Epithelial cell of esophagus (primary cell): ENCODE measurements at regions not wholly inside any gene's neighbourhood (a gene's known extent, or its start where the extent isn't known, plus 50 kb on each side); places are given as distances from the start of the nearest gene placed in this dataset.

ENCODE experiments used
- DNase-seq: peaks from one replicate; pipeline ENCODE4 v3.0.0; 2010; ENCODE audit warnings: low read depth
- H3K4me3 ChIP-seq: 2 replicates; pipeline ENCODE4 v1.5.1; 2011; ENCODE audit warnings: mild to moderate bottlenecking, low read length, control low read depth
- TF ChIP-seq, protein P1 (sequence below): IDR thresholded peaks from 2 replicates; pipeline ENCODE4 v1.5.1; 2011; ENCODE audit warnings: low read depth, mild to moderate bottlenecking, low read length, control low read depth, inconsistent platforms; ENCODE audit not compliant: insufficient read depth; ENCODE audit errors: missing control alignments

DNA sequence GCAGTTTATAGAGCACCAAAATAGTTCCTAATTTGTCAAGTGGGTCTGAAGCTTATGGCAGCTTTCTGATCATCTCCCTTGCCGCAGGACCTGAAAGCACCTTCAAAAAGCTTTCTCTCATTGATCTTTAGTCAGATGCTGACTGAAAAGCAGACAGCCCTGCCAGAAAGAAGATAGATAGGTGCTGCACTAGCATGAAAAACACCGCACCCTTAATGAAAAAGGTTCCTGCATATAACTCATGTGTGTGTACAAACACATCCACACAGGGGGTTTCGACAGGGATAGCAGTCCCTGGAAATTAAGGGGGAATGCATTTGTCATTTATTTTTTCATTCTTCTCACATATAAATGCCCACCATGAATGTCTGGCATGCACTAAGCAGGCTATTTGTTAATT lies 361.7 kb upstream of the SNX7 start:
- DNase-seq = no peak
- no peak overlapping the region for H3K4me3 ChIP-seq
- TF ChIP-seq, protein P1, sequence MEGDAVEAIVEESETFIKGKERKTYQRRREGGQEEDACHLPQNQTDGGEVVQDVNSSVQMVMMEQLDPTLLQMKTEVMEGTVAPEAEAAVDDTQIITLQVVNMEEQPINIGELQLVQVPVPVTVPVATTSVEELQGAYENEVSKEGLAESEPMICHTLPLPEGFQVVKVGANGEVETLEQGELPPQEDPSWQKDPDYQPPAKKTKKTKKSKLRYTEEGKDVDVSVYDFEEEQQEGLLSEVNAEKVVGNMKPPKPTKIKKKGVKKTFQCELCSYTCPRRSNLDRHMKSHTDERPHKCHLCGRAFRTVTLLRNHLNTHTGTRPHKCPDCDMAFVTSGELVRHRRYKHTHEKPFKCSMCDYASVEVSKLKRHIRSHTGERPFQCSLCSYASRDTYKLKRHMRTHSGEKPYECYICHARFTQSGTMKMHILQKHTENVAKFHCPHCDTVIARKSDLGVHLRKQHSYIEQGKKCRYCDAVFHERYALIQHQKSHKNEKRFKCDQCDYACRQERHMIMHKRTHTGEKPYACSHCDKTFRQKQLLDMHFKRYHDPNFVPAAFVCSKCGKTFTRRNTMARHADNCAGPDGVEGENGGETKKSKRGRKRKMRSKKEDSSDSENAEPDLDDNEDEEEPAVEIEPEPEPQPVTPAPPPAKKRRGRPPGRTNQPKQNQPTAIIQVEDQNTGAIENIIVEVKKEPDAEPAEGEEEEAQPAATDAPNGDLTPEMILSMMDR = no peak

DNA sequence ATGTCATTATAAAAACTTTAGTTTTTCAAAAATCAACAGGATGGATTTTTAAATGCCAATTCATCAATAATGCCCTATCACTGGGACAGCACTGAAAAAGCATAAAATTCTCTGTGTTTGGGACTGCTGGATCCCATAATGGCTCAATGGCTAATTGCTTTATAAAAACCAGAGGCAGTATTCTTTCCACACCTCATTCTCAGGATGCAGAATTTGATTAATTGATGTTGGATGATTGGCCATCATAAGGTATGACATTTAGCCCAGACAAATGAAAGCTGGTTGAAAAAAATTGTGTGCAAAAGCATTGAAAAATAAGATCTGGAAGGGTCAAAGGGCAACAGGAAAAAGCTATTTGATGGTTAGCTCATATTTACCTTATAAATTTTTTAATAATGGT lies 362.2 kb upstream of the SNX7 start:
- TF ChIP-seq, protein P1 = no peak
- DNase-seq = no peak
- no peak overlapping the region for H3K4me3 ChIP-seq

DNA sequence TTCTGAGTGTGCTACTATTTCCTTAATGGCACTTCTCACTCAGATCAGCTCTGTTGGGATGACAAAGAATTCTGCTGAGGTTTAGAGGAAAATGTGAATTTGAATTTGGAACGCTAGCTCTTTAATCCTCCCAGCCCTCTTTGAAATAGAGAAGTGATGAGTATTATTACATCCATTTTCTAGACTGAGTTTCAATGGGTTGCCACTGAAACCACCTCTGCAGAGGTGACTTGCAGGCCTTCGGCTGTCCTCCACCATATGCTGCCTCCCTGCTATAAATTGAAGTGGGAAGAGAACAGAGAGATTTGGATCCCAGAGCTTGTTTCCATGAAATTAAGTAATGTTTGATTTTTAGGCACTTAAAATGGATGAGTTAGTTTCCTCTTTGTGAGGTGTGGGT lies 363.2 kb upstream of the SNX7 start:
- TF ChIP-seq, protein P1 = no peak
- no peak for DNase-seq
- no peak overlapping the region for H3K4me3 ChIP-seq

DNA sequence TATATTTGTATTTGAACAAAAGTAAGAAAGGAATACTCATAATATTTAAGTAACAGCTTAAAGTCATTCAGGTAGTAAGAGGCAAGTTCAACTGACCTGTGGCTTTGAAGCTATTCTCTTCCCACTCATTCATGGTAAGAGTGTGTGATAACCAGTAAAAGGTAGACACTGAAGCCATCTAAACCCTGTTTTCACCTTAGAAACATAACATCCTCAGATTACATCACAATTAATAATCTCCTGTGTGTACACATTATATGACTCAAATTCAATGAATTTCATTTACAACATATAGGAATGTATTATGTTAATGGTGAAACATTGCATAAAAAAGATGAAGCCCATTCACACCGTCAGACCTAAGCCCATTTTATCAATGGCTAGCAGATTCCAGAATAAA lies 364.8 kb upstream of the SNX7 start:
- TF ChIP-seq, protein P1 = no peak
- H3K4me3 ChIP-seq = no peak overlapping the region
- peak; percentile 71 for DNase-seq

DNA sequence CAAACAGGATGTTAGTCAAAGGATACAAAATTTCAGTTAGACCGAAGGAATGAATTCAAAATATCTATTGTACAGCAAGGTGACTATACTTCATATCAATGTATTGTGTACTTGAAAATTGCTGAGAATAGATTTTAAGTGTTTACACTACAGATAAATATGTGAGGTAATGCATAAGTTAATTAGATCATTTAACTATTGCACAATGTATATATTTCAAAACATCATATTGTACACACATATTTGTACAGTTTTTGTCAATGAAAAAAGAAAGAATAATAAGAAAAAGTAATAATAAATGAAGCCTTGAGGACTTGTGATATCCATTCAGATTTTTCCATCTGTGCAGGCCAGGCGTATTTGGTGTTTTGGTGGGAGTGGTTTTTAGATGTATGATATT lies 367.4 kb upstream of the SNX7 start:
- H3K4me3 ChIP-seq = no peak overlapping the region
- peak; percentile 14 for DNase-seq
- TF ChIP-seq, protein P1 = no peak

DNA sequence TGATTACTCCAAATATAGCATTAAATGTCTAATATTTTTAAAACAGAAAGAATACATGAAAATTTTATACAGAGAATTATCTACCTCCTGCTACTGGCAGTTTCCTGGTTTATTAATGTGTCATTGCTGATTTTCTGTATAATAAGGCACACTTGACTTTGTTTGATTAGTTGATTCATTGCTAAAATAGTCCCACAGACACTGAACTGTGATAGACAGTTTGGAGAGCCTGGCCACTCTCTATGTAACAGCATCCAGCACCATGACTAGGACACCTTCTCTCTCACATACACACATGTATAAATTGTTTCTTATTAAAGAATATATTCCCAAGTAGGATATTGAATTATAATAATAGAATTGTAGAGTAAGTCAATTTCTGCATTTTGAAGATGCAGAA lies 368.5 kb upstream of the SNX7 start:
- no peak overlapping the region for H3K4me3 ChIP-seq
- peak; percentile 62 for DNase-seq
- TF ChIP-seq, protein P1 = no peak

DNA sequence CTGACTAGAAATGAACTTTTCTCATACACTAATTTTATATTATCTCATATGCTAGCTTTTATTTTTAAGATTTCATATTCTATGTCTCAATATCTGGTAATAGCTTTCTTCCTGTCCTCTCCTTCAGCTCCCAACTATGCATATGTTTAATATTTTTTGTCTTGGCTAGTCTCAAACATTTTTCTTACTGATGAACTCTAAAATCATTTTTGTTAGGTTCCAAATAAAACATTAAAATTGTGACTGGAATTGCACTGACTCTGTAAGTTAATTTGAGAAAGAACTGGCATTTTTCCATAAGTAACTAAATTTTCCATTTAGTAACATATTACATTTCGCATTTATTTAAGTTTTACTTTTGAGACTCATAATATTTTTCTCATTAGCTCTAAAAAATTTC lies 368.5 kb upstream of the DPYD start:
- H3K4me3 ChIP-seq = no peak overlapping the region
- no peak for DNase-seq
- TF ChIP-seq, protein P1 = no peak
